ENCODE measurements at regions not wholly inside any gene's neighbourhood (a gene's known extent, or its start where the extent isn't known, plus 50 kb on each side); places are given as distances from the start of the nearest gene placed in this dataset.
A peak's percentile ranks its signal among the peaks of the same experiment; 100 is the strongest.

- no peak overlapping the region for H3K27ac ChIP-seq
- no peak overlapping the region for H3K4me3 ChIP-seq (ENCODE audit: low read depth, low read length)
- H3K36me3 ChIP-seq (replicated peaks), result no peaks in the 10 kb centered on the region
- H3K27me3 ChIP-seq (replicated peaks), result no peaks in the 10 kb centered on the region
- in situ Hi-C loops (cut with HindIII; ENCODE audit: low pct_ligation_motif_present, low sequenced_read_pairs), result no loop called here
- no peak for TF ChIP-seq CTCF (IDR thresholded peaks at IDR 0.05; ENCODE audit: low read depth, low read length, missing control alignments)
- no peak for DNase-seq
Observed at GRCh38 chr10:56831681-56832080, 470.6 kb upstream of the ZWINT start.

- H3K4me3 ChIP-seq (ENCODE audit: low read depth, low read length), result no peak overlapping the region
- H3K27ac ChIP-seq, result no peak overlapping the region
- peak; percentile 7 for TF ChIP-seq CTCF (IDR thresholded peaks at IDR 0.05; ENCODE audit: low read depth, low read length, missing control alignments)
- no peaks in the 10 kb centered on the region for H3K27me3 ChIP-seq (replicated peaks)
- H3K36me3 ChIP-seq (replicated peaks), result no peaks in the 10 kb centered on the region
- in situ Hi-C loops (cut with HindIII; ENCODE audit: low pct_ligation_motif_present, low sequenced_read_pairs), result no loop called here
- DNase-seq, result no peak
Observed at GRCh38 chr10:56823849-56824248, 462.8 kb upstream of the ZWINT start.

DNA sequence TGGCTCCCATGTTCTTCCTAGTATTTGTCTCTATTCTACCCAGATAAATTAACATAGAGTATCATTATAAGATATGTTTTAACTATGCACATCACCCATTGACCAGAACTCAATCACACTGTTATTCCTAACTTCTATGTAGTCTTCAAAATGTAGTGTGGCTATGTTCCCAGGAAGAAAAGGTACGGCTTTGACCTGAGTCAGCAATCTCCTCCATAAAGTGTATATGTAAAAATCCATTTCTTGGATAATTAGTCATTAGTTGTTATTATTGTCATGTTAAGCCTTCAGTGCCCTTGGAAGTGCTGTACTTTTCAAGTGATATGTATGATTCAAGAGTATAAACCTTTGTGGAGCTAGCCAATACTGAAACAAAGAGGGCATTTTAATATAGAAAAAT lies 444.0 kb upstream of the ZWINT start:
- Histone ChIP-seq H3K36me3 (replicated peaks) (no peaks in the 10 kb centered on the region), H3K27me3 (replicated peaks) (no peaks in the 10 kb centered on the region), H3K27ac (no peak overlapping the region), H3K4me3 (ENCODE audit: low read depth, low read length) (no peak overlapping the region)
- in situ Hi-C loops (cut with HindIII; ENCODE audit: low pct_ligation_motif_present, low sequenced_read_pairs), result no loop called here
- TF ChIP-seq CTCF (IDR thresholded peaks at IDR 0.05; ENCODE audit: low read depth, low read length, missing control alignments), result no peak
- no peak for DNase-seq

GRCh38 chr10:56785292-56785691 lies 424.2 kb upstream of the ZWINT start:
- DNase-seq, result no peak
- TF ChIP-seq CTCF (IDR thresholded peaks at IDR 0.05; ENCODE audit: low read depth, low read length, missing control alignments), result no peak
- Histone ChIP-seq H3K4me3 (ENCODE audit: low read depth, low read length) (no peak overlapping the region), H3K36me3 (replicated peaks) (no peaks in the 10 kb centered on the region), H3K27ac (no peak overlapping the region), H3K27me3 (replicated peaks) (no peaks in the 10 kb centered on the region)
- in situ Hi-C loops (cut with HindIII; ENCODE audit: low pct_ligation_motif_present, low sequenced_read_pairs), result no loop called here

DNA sequence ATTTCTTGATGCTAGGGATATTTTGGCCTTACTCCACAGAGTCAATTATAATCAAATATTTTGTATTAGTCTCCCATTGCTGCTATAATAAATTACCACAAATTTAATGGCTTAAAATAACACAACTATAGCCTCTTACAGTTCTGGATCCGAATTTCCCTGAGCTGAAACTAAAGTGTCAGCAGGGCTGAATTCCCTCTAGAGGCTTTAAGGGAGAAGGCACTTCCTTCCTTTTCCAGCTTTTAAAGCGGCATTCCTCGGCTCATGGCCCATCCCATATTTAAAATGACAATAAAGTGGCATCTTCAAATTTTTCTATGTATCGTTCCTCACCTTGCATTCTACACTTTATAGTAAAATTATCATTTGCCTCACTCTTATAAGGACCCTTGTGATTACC lies 421.4 kb upstream of the ZWINT start:
- no peak overlapping the region for H3K27ac ChIP-seq
- H3K4me3 ChIP-seq (ENCODE audit: low read depth, low read length), result no peak overlapping the region
- no peak for TF ChIP-seq CTCF (IDR thresholded peaks at IDR 0.05; ENCODE audit: low read depth, low read length, missing control alignments)
- DNase-seq, result no peak
- H3K36me3 ChIP-seq (replicated peaks), result no peaks in the 10 kb centered on the region
- in situ Hi-C loops (cut with HindIII; ENCODE audit: low pct_ligation_motif_present, low sequenced_read_pairs), result no loop called here
- no peaks in the 10 kb centered on the region for H3K27me3 ChIP-seq (replicated peaks)

DNA sequence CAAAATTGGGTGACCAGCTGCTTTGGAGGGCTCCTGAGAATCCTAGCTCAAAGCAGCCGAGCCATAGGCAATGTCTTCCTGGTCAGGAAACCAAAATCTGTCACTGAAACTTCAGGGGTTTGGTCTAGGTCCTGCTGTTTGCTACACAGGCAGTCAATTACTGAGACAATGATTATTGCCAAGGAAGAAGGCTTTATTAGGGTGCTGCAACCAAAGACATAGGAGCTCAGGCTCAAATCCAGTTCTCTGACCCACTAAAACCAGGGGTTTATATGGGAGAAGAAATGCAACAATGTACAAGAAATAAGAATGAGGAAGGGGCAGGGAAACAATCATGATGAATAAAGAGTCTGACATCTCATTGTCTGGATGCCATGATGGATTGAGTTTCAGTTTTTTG lies 410.3 kb upstream of the ZWINT start:
- in situ Hi-C loops (cut with HindIII; ENCODE audit: low pct_ligation_motif_present, low sequenced_read_pairs), result no loop called here
- Histone ChIP-seq H3K4me3 (ENCODE audit: low read depth, low read length) (no peak overlapping the region), H3K27me3 (replicated peaks) (no peaks in the 10 kb centered on the region), H3K27ac (no peak overlapping the region), H3K36me3 (replicated peaks) (no peaks in the 10 kb centered on the region)
- no peak for TF ChIP-seq CTCF (IDR thresholded peaks at IDR 0.05; ENCODE audit: low read depth, low read length, missing control alignments)
- no peak for DNase-seq

Measured in brain microvascular endothelial cell (primary cell).